ENCODE measurements at regions not wholly inside any gene's neighbourhood (a gene's known extent, or its start where the extent isn't known, plus 50 kb on each side); places are given as distances from the start of the nearest gene placed in this dataset.

GRCh38 chr5:8954801-8955200 lies 591.1 kb downstream of the SEMA5A start:
- no peak for TF ChIP-seq POLR2A (IDR thresholded peaks at IDR 0.05; ENCODE audit: low read length)
- TF ChIP-seq GATA1 (IDR thresholded peaks at IDR 0.05; ENCODE audit: low read depth, low read length), result no peak
